ENCODE measurements at regions not wholly inside any gene's neighbourhood (a gene's known extent, or its start where the extent isn't known, plus 50 kb on each side); places are given as distances from the start of the nearest gene placed in this dataset.

DNA sequence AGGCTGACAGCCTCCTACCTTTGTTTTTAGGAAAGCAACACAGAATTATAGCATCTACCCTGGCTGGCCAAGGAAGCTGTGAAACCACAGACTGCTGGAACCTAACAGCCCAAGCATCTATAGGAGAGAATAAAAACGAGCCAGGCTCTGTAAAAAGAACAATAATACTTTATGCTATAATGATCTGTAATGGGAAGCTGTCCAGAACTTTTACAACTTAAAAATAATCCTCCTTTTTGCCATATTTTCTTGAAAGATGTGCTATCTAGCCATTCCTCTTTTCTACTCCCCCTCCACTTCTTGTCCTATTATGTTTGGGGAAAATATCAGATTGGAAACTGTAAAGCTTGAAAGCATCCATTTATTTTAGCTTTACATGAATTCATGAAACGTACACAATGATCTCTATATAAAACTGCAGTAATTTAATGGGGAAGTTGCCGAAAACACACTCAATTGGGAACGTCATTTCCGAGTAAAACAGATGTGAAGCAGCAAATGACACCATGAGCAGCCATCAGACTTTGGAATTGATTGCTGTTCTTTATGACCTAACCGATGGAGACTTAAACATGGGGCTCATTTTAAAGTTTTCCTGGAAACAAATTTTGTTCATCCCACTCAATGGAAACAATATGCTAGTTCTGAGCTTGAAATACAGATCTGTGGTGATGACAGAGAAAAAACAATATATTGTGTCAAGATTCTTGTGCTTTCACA, 450.3 kb upstream of the CLINT1 start:
- peaks cover 16% of the 10 kb centered on the region for H3K4me1 Mint-ChIP-seq (ENCODE audit: unreplicated experiment)
- peaks cover 18% of the 10 kb centered on the region for H3K27me3 Mint-ChIP-seq (ENCODE audit: unreplicated experiment)
- no peaks in the 10 kb centered on the region for H3K9me3 Mint-ChIP-seq (ENCODE audit: unreplicated experiment)
- no peak overlapping the region for H3K4me3 Mint-ChIP-seq (ENCODE audit: unreplicated experiment)
- H3K27ac Mint-ChIP-seq (ENCODE audit: unreplicated experiment), result no peak overlapping the region
- TF ChIP-seq, protein P1, sequence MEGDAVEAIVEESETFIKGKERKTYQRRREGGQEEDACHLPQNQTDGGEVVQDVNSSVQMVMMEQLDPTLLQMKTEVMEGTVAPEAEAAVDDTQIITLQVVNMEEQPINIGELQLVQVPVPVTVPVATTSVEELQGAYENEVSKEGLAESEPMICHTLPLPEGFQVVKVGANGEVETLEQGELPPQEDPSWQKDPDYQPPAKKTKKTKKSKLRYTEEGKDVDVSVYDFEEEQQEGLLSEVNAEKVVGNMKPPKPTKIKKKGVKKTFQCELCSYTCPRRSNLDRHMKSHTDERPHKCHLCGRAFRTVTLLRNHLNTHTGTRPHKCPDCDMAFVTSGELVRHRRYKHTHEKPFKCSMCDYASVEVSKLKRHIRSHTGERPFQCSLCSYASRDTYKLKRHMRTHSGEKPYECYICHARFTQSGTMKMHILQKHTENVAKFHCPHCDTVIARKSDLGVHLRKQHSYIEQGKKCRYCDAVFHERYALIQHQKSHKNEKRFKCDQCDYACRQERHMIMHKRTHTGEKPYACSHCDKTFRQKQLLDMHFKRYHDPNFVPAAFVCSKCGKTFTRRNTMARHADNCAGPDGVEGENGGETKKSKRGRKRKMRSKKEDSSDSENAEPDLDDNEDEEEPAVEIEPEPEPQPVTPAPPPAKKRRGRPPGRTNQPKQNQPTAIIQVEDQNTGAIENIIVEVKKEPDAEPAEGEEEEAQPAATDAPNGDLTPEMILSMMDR (IDR thresholded peaks at IDR 0.05), result no peak
- DNase-seq (ENCODE audit: extremely low spot score, unreplicated experiment), result no peak
- no peaks in the 10 kb centered on the region for H3K36me3 Mint-ChIP-seq (ENCODE audit: unreplicated experiment)

DNA sequence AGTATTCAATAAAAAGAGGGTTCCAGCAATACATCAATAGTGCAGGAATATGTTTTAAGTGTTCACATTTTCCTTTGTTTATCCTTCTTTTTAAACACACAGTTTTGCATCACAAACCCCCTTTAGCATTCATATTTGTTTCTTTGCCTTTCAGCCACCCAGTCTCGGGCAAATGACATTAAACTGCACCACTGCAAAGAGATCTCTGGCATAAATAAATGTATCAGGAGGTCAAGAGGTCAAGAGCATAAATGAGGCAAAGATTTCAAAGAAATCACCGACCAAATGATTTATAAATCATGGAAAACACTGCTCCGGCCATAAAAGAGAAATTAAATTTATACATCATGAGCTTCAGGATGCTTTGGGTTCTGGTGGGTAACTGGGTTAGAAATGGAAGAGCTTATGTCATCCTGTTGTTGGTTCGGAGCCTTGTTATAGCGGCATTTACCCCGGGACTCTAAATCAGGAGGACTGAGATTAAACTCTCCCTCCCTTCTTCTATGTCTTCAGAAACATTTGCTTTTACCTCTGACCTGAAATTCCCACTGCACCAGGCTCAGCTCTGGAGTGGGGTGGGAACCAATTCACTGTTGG, 449.6 kb upstream of the CLINT1 start:
- Mint-ChIP-seq H3K27ac (ENCODE audit: unreplicated experiment) (no peak overlapping the region), H3K36me3 (ENCODE audit: unreplicated experiment) (no peaks in the 10 kb centered on the region)

DNA sequence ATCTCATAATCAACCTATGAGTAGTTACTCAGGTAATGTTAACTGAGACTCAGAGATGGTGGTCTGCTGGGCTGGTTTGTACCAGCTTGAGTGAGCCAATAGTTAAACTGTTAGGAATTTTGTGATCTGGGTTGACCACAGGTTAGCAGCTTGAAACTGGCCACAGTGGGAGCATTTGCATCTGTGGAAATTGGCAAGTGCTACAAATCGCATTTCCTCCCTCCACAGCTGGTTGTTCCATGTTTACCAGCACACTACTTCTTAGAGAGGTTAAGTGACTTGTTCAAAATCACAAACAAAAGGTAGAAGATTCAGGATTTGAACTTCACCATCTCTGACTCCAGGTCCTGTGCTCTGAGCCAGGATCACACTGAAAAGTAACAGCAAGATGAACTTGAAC, 446.9 kb upstream of the CLINT1 start:
- H3K36me3 Mint-ChIP-seq (ENCODE audit: unreplicated experiment), result no peaks in the 10 kb centered on the region
- H3K9me3 Mint-ChIP-seq (ENCODE audit: unreplicated experiment), result no peaks in the 10 kb centered on the region
- DNase-seq (ENCODE audit: extremely low spot score, unreplicated experiment), result no peak
- H3K4me3 Mint-ChIP-seq (ENCODE audit: unreplicated experiment), result no peak overlapping the region
- peaks cover 17% of the 10 kb centered on the region for H3K27me3 Mint-ChIP-seq (ENCODE audit: unreplicated experiment)
- no peak overlapping the region for H3K27ac Mint-ChIP-seq (ENCODE audit: unreplicated experiment)
- TF ChIP-seq, protein P1 (IDR thresholded peaks at IDR 0.05), result no peak
- H3K4me1 Mint-ChIP-seq (ENCODE audit: unreplicated experiment), result peaks cover 35% of the 10 kb centered on the region

More for the DNA sequence above, 449.6 kb upstream of the CLINT1 start:
- Mint-ChIP-seq H3K9me3 (ENCODE audit: unreplicated experiment) (no peaks in the 10 kb centered on the region), H3K4me3 (ENCODE audit: unreplicated experiment) (no peak overlapping the region), H3K4me1 (ENCODE audit: unreplicated experiment) (peaks cover 18% of the 10 kb centered on the region), H3K27me3 (ENCODE audit: unreplicated experiment) (peaks cover 18% of the 10 kb centered on the region)
- TF ChIP-seq, protein P1 (IDR thresholded peaks at IDR 0.05), result no peak
- DNase-seq (ENCODE audit: extremely low spot score, unreplicated experiment), result no peak

DNA sequence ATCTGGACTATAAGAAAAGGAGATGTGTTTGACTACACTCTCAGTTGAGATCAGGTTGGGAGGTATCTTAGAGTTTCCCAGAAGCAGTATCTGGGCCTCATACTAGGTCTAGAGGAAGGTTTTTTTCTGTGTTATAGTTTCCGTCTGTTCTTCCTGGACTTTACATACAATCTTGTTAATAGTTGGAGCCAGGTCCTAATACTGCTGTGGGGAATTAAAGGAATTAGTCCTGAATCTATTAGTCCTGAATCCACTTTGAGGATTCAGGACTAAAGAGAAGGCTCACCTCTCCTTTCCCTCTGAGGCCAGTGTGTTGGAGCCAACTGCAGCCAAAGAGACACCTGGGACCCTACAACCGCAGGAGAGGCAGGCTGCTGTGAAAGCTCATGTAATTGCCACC, 445.7 kb upstream of the CLINT1 start:
- peaks cover 34% of the 10 kb centered on the region for H3K4me1 Mint-ChIP-seq (ENCODE audit: unreplicated experiment)
- no peaks in the 10 kb centered on the region for H3K36me3 Mint-ChIP-seq (ENCODE audit: unreplicated experiment)
- H3K9me3 Mint-ChIP-seq (ENCODE audit: unreplicated experiment), result no peaks in the 10 kb centered on the region
- H3K27me3 Mint-ChIP-seq (ENCODE audit: unreplicated experiment), result peaks cover 13% of the 10 kb centered on the region
- no peak overlapping the region for H3K27ac Mint-ChIP-seq (ENCODE audit: unreplicated experiment)
- H3K4me3 Mint-ChIP-seq (ENCODE audit: unreplicated experiment), result no peak overlapping the region
- TF ChIP-seq, protein P1 (IDR thresholded peaks at IDR 0.05), result no peak
- no peak for DNase-seq (ENCODE audit: extremely low spot score, unreplicated experiment)

DNA sequence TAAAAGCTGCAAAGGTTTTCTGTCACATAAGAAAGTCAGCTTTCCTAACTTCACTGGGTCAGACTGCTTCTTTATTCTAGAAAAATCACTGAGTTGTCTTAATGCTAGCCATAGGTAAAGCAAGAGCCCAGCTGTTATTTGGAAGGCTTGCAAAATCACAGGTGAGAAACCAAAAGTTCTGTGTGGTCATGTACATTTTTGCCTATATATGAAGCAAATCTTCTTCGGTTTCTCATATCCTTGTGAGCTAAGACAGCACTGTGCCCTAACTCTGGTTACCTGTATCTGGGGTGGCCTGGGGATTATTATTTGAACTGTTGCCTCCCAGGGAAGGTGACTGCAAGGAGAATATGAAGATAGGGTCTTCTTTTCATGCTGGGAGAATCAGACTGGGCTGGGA, 444.9 kb upstream of the CLINT1 start:
- H3K27ac Mint-ChIP-seq (ENCODE audit: unreplicated experiment), result no peak overlapping the region
- peaks cover 8% of the 10 kb centered on the region for H3K27me3 Mint-ChIP-seq (ENCODE audit: unreplicated experiment)
- TF ChIP-seq, protein P1 (IDR thresholded peaks at IDR 0.05), result no peak
- H3K36me3 Mint-ChIP-seq (ENCODE audit: unreplicated experiment), result no peaks in the 10 kb centered on the region
- H3K4me3 Mint-ChIP-seq (ENCODE audit: unreplicated experiment), result no peak overlapping the region
- H3K4me1 Mint-ChIP-seq (ENCODE audit: unreplicated experiment), result peaks cover 35% of the 10 kb centered on the region
- no peak for DNase-seq (ENCODE audit: extremely low spot score, unreplicated experiment)
- no peaks in the 10 kb centered on the region for H3K9me3 Mint-ChIP-seq (ENCODE audit: unreplicated experiment)
